Osteocyte (in vitro differentiated cells): ENCODE measurements at regions not wholly inside any gene's neighbourhood (a gene's known extent, or its start where the extent isn't known, plus 50 kb on each side); places are given as distances from the start of the nearest gene placed in this dataset.

Experiments
- DNase-seq: peaks from one replicate; pipeline ENCODE4 v3.0.0; 2021; ENCODE audit warnings: mixed read lengths; ENCODE audit not compliant: unreplicated experiment; ENCODE audit errors: extremely low spot score
- H3K27ac Mint-ChIP-seq: one replicate; pipeline ENCODE4 v1.8.0; 2021; ENCODE audit warnings: mild to moderate bottlenecking, mixed read lengths; ENCODE audit not compliant: unreplicated experiment
- H3K27me3 Mint-ChIP-seq: one replicate; pipeline ENCODE4 v1.8.0; 2021; ENCODE audit warnings: mixed read lengths; ENCODE audit not compliant: unreplicated experiment
- H3K36me3 Mint-ChIP-seq: one replicate; pipeline ENCODE4 v1.8.0; 2021; ENCODE audit warnings: mixed read lengths; ENCODE audit not compliant: unreplicated experiment
- H3K4me1 Mint-ChIP-seq: one replicate; pipeline ENCODE4 v1.8.0; 2021; ENCODE audit warnings: mixed read lengths; ENCODE audit not compliant: unreplicated experiment
- H3K4me3 Mint-ChIP-seq: one replicate; pipeline ENCODE4 v1.8.0; 2021; ENCODE audit warnings: mild to moderate bottlenecking, moderate library complexity, mixed read lengths; ENCODE audit not compliant: unreplicated experiment
- H3K9me3 Mint-ChIP-seq: one replicate; pipeline ENCODE4 v1.8.0; 2021; ENCODE audit warnings: mixed read lengths; ENCODE audit not compliant: unreplicated experiment
- TF ChIP-seq, protein P1 (sequence below): fragments of 200-600 bp; sonication (generic); IDR thresholded peaks from 2 replicates; pipeline ENCODE4 v1.5.0; 2021; ENCODE audit warnings: antibody characterized with exemption, mild to moderate bottlenecking, moderate library complexity

DNA sequence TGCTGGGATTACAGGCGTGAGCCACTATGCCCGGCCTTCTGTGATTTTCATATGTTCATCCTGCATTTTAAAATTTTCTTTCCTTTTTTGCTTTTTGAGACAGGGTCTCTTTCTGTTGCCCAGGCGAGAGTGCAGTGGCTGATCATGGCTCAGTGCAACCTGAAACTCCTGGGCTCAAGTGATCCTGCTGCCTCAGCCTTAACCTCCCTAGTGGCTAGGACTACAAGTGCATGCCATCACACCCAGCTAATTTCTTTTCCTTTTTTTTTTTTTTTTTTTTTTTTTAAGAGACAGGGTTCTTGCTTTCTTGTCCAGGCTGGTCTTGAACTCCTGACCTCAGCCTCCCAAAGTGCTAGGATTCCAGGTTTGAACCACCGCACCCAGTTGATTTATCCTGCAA lies 54.1 kb upstream of the WT1 start:
- no peak for DNase-seq
- TF ChIP-seq, protein P1, sequence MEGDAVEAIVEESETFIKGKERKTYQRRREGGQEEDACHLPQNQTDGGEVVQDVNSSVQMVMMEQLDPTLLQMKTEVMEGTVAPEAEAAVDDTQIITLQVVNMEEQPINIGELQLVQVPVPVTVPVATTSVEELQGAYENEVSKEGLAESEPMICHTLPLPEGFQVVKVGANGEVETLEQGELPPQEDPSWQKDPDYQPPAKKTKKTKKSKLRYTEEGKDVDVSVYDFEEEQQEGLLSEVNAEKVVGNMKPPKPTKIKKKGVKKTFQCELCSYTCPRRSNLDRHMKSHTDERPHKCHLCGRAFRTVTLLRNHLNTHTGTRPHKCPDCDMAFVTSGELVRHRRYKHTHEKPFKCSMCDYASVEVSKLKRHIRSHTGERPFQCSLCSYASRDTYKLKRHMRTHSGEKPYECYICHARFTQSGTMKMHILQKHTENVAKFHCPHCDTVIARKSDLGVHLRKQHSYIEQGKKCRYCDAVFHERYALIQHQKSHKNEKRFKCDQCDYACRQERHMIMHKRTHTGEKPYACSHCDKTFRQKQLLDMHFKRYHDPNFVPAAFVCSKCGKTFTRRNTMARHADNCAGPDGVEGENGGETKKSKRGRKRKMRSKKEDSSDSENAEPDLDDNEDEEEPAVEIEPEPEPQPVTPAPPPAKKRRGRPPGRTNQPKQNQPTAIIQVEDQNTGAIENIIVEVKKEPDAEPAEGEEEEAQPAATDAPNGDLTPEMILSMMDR, result no peak
- H3K27ac Mint-ChIP-seq, result no peak overlapping the region
- no peaks in the 10 kb centered on the region for H3K36me3 Mint-ChIP-seq
- no peaks in the 10 kb centered on the region for H3K4me1 Mint-ChIP-seq
- no peaks in the 10 kb centered on the region for H3K9me3 Mint-ChIP-seq
- no peak overlapping the region for H3K4me3 Mint-ChIP-seq
- H3K27me3 Mint-ChIP-seq, result no peaks in the 10 kb centered on the region

DNA sequence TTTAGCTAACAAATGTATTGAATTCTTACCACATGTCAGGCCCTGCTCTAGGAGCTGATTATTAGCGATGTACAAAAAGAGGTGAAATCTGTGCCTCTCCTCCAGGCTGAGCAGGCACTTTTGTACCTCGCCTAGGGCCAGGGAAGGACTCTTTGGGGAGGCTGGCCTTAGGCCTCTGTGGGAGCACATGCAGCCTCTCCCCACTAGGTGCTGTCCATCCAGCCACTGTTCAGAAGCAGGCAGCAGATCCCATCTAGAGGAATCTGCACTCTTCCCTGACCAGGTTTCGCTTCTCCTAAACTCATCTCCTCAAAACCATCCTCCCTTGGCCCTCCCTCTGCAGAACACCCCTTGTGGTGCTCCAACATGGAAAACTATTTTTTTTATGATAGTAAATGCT lies 51.9 kb upstream of the WT1 start:
- Mint-ChIP-seq H3K36me3 (no peaks in the 10 kb centered on the region), H3K4me3 (no peak overlapping the region), H3K9me3 (no peaks in the 10 kb centered on the region), H3K4me1 (no peaks in the 10 kb centered on the region), H3K27me3 (no peaks in the 10 kb centered on the region), H3K27ac (no peak overlapping the region)
- DNase-seq, result no peak
- TF ChIP-seq, protein P1, result no peak

DNA sequence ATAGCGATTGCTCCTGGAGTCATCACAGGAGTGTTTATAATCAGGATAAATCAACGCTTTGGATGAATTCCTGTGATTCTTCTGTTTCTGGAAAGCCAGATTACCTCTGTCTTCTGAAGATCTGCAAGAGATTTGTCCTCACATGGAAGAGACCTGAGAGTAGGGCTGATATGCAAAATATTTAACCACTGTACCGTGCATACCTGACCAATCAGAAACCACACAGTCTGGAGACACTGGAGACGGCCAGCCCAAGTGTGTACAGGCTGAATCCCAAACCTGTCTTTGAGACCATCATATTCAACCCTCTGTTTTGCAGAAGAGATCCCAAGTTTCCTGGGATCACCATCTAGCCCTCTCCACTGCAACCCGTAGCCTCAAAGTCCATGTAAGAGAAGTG lies 50.4 kb upstream of the WT1 start:
- H3K27me3 Mint-ChIP-seq, result no peaks in the 10 kb centered on the region
- TF ChIP-seq, protein P1, result no peak
- no peak for DNase-seq
- H3K27ac Mint-ChIP-seq, result no peak overlapping the region
- no peak overlapping the region for H3K4me3 Mint-ChIP-seq
- H3K9me3 Mint-ChIP-seq, result no peaks in the 10 kb centered on the region
- no peaks in the 10 kb centered on the region for H3K36me3 Mint-ChIP-seq
- no peaks in the 10 kb centered on the region for H3K4me1 Mint-ChIP-seq
